Endodermal cell (in vitro differentiated cells): ENCODE measurements at regions not wholly inside any gene's neighbourhood (a gene's known extent, or its start where the extent isn't known, plus 50 kb on each side); places are given as distances from the start of the nearest gene placed in this dataset.

ENCODE experiments used
- DNase-seq: peaks from one replicate; pipeline ENCODE4 v3.0.0-alpha.2; 2017
- H3K27ac ChIP-seq: 2 replicates; pipeline ENCODE4 v1.5.1; 2013; ENCODE audit warnings: mild to moderate bottlenecking, low read depth, low read length, moderate library complexity
- H3K27me3 ChIP-seq: 2 replicates; pipeline ENCODE4 v1.6.1; 2013; ENCODE audit warnings: mild to moderate bottlenecking, low read length, moderate library complexity; ENCODE audit not compliant: insufficient read depth, control insufficient read depth, poor library complexity, severe bottlenecking
- H3K36me3 ChIP-seq: 2 replicates; pipeline ENCODE4 v1.7.0; 2013; ENCODE audit warnings: mild to moderate bottlenecking, low read length, moderate library complexity; ENCODE audit not compliant: control insufficient read depth, insufficient read depth
- H3K4me1 ChIP-seq: one replicate; pipeline ENCODE4 v1.7.0; 2013; ENCODE audit warnings: low read length; ENCODE audit not compliant: control insufficient read depth, insufficient read depth
- H3K4me3 ChIP-seq: 2 replicates; pipeline ENCODE4 v1.5.1; 2013; ENCODE audit warnings: mild to moderate bottlenecking, low read length, moderate library complexity
- H3K9ac ChIP-seq: 2 replicates; pipeline ENCODE4 v1.6.1; 2013; ENCODE audit warnings: mild to moderate bottlenecking, low read length, moderate library complexity; ENCODE audit not compliant: poor library complexity, severe bottlenecking; ENCODE audit errors: extremely low read depth
- H3K9me3 ChIP-seq: 2 replicates; pipeline ENCODE4 v1.6.1; 2013; ENCODE audit warnings: mild to moderate bottlenecking, low read length, moderate library complexity; ENCODE audit not compliant: control insufficient read depth
- H3K27ac Mint-ChIP-seq: 2 replicates; pipeline ENCODE4 v1.8.0; 2020; ENCODE audit warnings: mixed read lengths
- H3K27me3 Mint-ChIP-seq: 2 replicates; pipeline ENCODE4 v1.8.0; 2021; ENCODE audit warnings: mild to moderate bottlenecking, mixed read lengths; ENCODE audit not compliant: insufficient read depth
- H3K36me3 Mint-ChIP-seq: 2 replicates; pipeline ENCODE4 v1.8.0; 2020; ENCODE audit warnings: low read depth, mixed read lengths
- H3K4me1 Mint-ChIP-seq: 2 replicates; pipeline ENCODE4 v1.8.0; 2020; ENCODE audit warnings: mixed read lengths
- H3K4me3 Mint-ChIP-seq: 2 replicates; pipeline ENCODE4 v1.8.0; 2020; ENCODE audit warnings: mild to moderate bottlenecking, moderate library complexity, mixed read lengths
- H3K9me3 Mint-ChIP-seq: 2 replicates; pipeline ENCODE4 v1.8.0; 2020; ENCODE audit warnings: mild to moderate bottlenecking, mixed read lengths
- WGBS, 2 experiments: methylation state at CpG; one replicate each; pipeline versions ENCODE4 v1.1.5 to v1.1.7; 2013; ENCODE audit warnings: missing lambda C conversion rate in 2 of 2, mixed read lengths in 1 of 2; ENCODE audit not compliant: insufficient coverage in 1 of 2, insufficient read length in 1 of 2; 5-methylcytosine and 5-hydroxymethylcytosine counted together
- TF ChIP-seq, protein P1 (sequence below): fragments of 200-600 bp; sonication (generic); conservative IDR thresholded peaks from 2 replicates; pipeline ENCODE4 v1.5.0; 2021; ENCODE audit warnings: antibody characterized with exemption, mild to moderate bottlenecking

DNA sequence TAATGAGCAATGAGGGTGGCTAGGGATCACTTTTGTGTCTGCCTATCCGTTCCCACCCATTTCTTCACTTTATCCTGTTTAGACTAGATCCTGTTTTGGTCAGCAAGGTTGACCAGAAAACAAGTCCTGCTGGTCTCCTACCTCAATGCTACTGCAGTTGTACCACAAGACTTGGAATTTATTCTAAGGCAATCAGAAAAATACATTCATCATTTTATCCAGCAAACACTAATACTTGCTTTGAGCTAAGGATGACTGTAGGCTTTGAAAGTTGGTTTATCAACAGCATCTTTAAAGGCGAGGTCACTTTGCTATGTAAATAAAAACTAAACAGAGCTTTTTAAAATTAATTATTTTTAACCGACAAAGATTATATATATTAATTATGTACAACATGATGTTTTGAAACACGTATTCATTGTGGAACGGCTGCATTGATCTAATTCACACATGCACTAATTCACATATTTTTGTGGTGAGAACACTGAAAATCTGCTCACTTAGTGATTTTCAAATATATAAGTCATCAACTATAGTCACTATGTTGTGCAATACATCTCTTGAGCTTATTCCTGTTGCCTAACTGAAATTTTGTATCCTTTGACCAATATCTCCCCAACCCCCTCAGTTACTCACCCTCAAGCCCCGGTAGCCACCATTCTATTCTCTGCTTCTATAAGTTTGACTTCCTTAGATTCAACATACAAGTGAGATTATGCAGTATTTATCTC is 125.9 kb upstream of the HS3ST3A1 start:
- H3K9ac ChIP-seq = no peak overlapping the region
- H3K27ac ChIP-seq = no peak overlapping the region
- Mint-ChIP-seq H3K9me3 (peaks cover 6% of the 10 kb centered on the region), H3K27me3 (no peaks in the 10 kb centered on the region), H3K4me3 (no peak overlapping the region), H3K4me1 (peaks cover 6% of the 10 kb centered on the region), H3K36me3 (no peaks in the 10 kb centered on the region), H3K27ac (no peak overlapping the region)
- no peaks in the 10 kb centered on the region for H3K9me3 ChIP-seq
- TF ChIP-seq, protein P1, sequence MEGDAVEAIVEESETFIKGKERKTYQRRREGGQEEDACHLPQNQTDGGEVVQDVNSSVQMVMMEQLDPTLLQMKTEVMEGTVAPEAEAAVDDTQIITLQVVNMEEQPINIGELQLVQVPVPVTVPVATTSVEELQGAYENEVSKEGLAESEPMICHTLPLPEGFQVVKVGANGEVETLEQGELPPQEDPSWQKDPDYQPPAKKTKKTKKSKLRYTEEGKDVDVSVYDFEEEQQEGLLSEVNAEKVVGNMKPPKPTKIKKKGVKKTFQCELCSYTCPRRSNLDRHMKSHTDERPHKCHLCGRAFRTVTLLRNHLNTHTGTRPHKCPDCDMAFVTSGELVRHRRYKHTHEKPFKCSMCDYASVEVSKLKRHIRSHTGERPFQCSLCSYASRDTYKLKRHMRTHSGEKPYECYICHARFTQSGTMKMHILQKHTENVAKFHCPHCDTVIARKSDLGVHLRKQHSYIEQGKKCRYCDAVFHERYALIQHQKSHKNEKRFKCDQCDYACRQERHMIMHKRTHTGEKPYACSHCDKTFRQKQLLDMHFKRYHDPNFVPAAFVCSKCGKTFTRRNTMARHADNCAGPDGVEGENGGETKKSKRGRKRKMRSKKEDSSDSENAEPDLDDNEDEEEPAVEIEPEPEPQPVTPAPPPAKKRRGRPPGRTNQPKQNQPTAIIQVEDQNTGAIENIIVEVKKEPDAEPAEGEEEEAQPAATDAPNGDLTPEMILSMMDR = no peak
- H3K4me3 ChIP-seq = no peak overlapping the region
- no peaks in the 10 kb centered on the region for H3K4me1 ChIP-seq
- H3K36me3 ChIP-seq = no peaks in the 10 kb centered on the region
- 80 to 86% methylated on average over 3 to 5 of the region's 6 CpGs for WGBS, 2 experiments
- no peak for DNase-seq
- no peaks in the 10 kb centered on the region for H3K27me3 ChIP-seq

DNA sequence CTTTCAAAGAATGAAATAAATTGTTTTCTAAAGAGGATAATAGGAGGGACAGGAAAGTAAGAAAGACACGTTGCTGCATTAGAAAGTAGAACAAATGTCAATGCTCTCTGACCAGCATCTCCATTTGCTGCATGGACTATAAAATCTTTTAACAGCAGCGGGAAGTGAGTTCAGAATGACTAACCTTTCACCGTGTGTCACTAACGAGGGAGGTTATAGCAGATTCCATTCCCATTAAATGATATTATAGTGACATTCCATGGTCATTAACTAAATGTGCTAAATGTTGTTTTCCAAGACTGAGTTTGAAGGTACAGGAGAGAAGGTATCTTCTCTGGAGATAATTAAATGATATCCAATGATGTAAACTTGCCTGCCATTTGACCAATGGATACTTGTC is 127.1 kb upstream of the HS3ST3A1 start:
- 93 to 95% methylated on average over 2 to 4 of the region's 4 CpGs for WGBS, 2 experiments
- H3K27me3 Mint-ChIP-seq = no peaks in the 10 kb centered on the region
- no peaks in the 10 kb centered on the region for H3K36me3 ChIP-seq

DNA sequence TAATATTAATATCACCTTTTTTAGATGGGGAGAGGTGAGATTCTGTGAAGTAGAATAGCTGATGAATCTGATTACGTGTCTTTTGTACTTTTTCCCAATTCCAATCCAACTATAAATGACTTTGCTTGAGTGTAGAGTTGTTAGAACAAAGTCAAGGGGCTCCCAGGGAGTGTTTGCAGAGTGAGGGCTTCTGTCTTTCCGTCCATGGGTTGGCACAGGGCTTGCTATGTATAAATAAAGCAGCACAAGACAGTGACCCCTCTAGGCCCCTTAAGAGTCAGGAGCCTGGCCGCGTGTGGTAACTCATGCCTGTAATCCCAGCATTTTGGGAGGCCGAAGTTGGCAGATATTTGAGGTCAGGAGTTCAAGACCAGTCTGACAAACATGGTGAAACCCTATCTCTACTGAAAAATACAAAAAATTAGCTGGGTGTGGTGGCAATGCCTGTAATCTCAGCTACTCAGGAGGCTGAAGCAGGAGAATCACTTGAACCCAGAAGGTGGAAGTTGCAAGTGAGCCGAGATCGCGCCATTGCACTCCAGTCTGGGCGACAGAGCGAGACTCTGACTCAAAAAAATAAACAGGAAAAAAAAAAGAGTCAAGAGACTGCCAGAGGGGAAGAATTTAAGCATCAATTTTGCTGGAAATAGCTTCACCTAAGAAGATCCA is 127.9 kb upstream of the HS3ST3A1 start:
- DNase-seq = no peak
- Mint-ChIP-seq H3K9me3 (peaks cover 23% of the 10 kb centered on the region), H3K4me3 (no peak overlapping the region), H3K27me3 (no peaks in the 10 kb centered on the region), H3K4me1 (peaks cover 6% of the 10 kb centered on the region), H3K36me3 (peaks cover 5% of the 10 kb centered on the region), H3K27ac (no peak overlapping the region)
- WGBS, 2 experiments = 94 to 97% methylated on average over 5 to 9 of the region's 10 CpGs
- Histone ChIP-seq H3K36me3 (no peaks in the 10 kb centered on the region), H3K4me3 (no peak overlapping the region), H3K27me3 (no peaks in the 10 kb centered on the region), H3K9me3 (peaks cover 16% of the 10 kb centered on the region), H3K9ac (no peak overlapping the region), H3K4me1 (no peaks in the 10 kb centered on the region), H3K27ac (no peak overlapping the region)
- TF ChIP-seq, protein P1 = no peak

More for the DNA sequence above, 127.1 kb upstream of the HS3ST3A1 start:
- H3K4me1 Mint-ChIP-seq = peaks cover 6% of the 10 kb centered on the region
- H3K4me3 ChIP-seq = no peak overlapping the region
- no peaks in the 10 kb centered on the region for H3K4me1 ChIP-seq
- no peak overlapping the region for H3K4me3 Mint-ChIP-seq
- H3K9me3 Mint-ChIP-seq = peaks cover 18% of the 10 kb centered on the region
- H3K27ac ChIP-seq = no peak overlapping the region
- peaks cover 5% of the 10 kb centered on the region for H3K36me3 Mint-ChIP-seq
- TF ChIP-seq, protein P1 = no peak
- H3K9ac ChIP-seq = no peak overlapping the region
- H3K9me3 ChIP-seq = peaks cover 8% of the 10 kb centered on the region
- no peak for DNase-seq
- H3K27me3 ChIP-seq = no peaks in the 10 kb centered on the region
- H3K27ac Mint-ChIP-seq = no peak overlapping the region
